D721Med (cell line): ENCODE measurements at regions not wholly inside any gene's neighbourhood (a gene's known extent, or its start where the extent isn't known, plus 50 kb on each side); places are given as distances from the start of the nearest gene placed in this dataset.

ENCODE experiments used
- DNase-seq: peaks from one replicate; pipeline ENCODE4 v3.0.0; 2011; ENCODE audit warnings: low spot score; ENCODE audit not compliant: insufficient read length
- FAIRE-seq: peaks from 2 replicates; lab custom pipeline; 2011; peaks lifted over from hg19 to GRCh38; lab: Jason Lieb, UNC
- CTCF ChIP-seq: IDR thresholded peaks from 2 replicates; pipeline ENCODE4 v1.5.1; 2012; ENCODE audit warnings: mild to moderate bottlenecking, control low read depth; ENCODE audit not compliant: insufficient read depth; ENCODE audit errors: missing control alignments

- TF ChIP-seq CTCF, result no peak
- FAIRE-seq, result no peak
- no peak for DNase-seq
Observed at GRCh38 chr6:93164781-93165180, 254.6 kb downstream of the EPHA7 start.

GRCh38 chr6:93163146-93163545, 256.2 kb downstream of the EPHA7 start:
- no peak for TF ChIP-seq CTCF
- no peak for FAIRE-seq
- no peak for DNase-seq

GRCh38 chr6:93139408-93140081, 279.8 kb downstream of the EPHA7 start:
- FAIRE-seq (no peak), DNase-seq (no peak)
- no peak for TF ChIP-seq CTCF

GRCh38 chr6:93136111-93136510, 283.2 kb downstream of the EPHA7 start:
- no peak for FAIRE-seq
- no peak for DNase-seq
- no peak for TF ChIP-seq CTCF

GRCh38 chr6:93124006-93124632, 295.2 kb downstream of the EPHA7 start:
- no peak for DNase-seq
- no peak for FAIRE-seq
- no peak for TF ChIP-seq CTCF

- FAIRE-seq (no peak), DNase-seq (no peak)
- TF ChIP-seq CTCF, result no peak
Observed at GRCh38 chr6:93123585-93123984, 295.8 kb downstream of the EPHA7 start.

GRCh38 chr6:93120154-93120742, 299.1 kb downstream of the EPHA7 start:
- FAIRE-seq (no peak), DNase-seq (no peak)
- no peak for TF ChIP-seq CTCF
